ENCODE measurements at regions not wholly inside any gene's neighbourhood (a gene's known extent, or its start where the extent isn't known, plus 50 kb on each side); places are given as distances from the start of the nearest gene placed in this dataset.

DNA sequence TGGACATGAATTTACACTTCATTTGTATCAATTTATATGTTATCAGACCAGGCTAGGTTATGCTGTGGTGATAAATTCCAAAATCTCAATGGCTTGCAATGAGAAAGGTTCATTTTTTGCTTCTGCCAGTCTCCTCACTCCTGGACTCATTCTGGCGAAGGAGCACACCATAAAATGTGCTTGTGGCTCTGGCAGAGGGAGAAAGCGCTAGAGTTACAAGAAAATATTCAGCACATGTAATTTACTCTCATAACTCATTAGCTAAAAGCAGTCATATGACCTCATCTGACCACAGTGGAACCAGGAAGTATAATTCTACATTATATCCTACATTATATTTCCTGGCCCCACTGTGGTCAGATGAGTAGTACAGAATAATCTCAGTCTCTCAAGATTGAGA lies 193.8 kb downstream of the BCHE start:
- FAIRE-seq, result no peak
- DNase-seq (ENCODE audit: insufficient read length, low spot score), result no peak

GRCh38 chr3:165642761-165643420 lies 194.3 kb downstream of the BCHE start:
- FAIRE-seq (no peak), DNase-seq (ENCODE audit: insufficient read length, low spot score) (no peak)
- no peak for TF ChIP-seq CTCF (IDR thresholded peaks at IDR 0.05; ENCODE audit: insufficient read depth, missing control alignments)

More for the DNA sequence above, 193.8 kb downstream of the BCHE start:
- no peak for TF ChIP-seq CTCF (IDR thresholded peaks at IDR 0.05; ENCODE audit: insufficient read depth, missing control alignments)

DNA sequence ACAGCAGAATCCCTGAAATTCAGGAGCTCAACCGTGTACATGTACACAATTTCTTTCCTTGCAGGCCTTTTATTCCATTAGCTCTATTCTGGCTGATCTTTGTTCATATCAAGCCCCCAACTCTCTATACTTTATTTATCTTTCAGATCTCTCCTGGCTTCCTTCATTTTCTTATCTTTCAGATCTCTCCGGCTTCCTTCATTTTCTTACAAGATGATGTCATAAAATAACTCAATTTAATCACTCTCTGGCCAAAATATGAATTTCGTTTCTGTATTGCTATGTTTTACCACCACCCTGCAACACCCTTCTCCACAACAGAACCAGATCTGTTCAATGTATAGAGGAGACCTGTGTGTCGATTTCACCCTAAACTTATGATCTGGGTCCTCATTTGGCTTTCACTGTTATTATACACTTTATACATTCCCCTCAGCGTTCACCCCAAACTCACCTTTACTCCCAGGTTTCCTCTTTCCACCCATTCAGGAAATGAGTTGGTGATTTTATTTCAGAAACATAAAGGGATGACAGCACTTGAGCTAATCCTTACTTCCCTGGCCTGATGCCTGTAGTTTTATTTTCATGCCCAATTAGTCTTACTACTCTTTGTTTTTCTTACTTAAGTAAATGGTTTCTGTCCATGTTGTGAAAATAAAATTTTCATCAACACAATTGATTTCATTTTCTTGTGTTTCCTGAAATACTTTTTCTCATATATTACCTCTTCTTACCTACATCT lies 195.5 kb downstream of the BCHE start:
- TF ChIP-seq CTCF (IDR thresholded peaks at IDR 0.05; ENCODE audit: insufficient read depth, missing control alignments), result no peak
- FAIRE-seq (no peak), DNase-seq (ENCODE audit: insufficient read length, low spot score) (no peak)

DNA sequence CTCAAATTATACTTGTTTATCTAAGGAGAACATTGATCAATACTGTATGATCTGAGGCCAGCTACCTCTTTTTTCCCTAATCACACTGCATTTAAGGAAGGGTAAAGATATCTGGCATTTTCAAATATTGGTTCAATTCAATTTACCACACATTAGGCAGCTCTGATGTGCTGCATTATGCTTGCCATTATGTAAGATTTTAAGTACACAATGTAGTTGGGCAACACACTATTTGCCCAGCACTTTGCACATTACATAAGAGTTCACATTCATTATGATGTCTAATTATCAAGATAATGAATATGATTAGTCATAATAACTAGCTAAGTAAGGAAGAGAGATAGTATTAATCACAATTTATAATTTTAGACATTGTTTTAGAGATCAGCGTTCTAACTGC lies 196.3 kb downstream of the BCHE start:
- FAIRE-seq, result no peak
- no peak for TF ChIP-seq CTCF (IDR thresholded peaks at IDR 0.05; ENCODE audit: insufficient read depth, missing control alignments)
- DNase-seq (ENCODE audit: insufficient read length, low spot score), result no peak

DNA sequence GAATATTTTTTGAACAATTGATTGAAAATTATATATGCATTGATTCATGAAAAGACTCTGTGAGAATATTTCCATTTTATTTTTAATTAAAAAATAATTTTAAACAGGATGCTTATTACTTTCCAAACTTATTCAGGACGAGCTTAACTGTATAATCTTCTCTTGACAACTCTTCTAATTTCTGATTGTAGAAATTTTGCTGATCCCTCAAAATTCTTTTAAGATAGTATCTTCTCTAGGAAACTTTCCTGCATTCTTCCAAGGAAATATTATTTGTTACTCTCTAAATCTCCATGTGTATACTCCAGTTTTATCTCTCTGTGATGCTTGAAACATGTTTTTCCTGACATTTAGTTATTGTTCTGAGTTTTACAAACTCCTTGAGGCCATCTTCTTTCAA lies 197.2 kb downstream of the BCHE start:
- no peak for TF ChIP-seq CTCF (IDR thresholded peaks at IDR 0.05; ENCODE audit: insufficient read depth, missing control alignments)
- DNase-seq (ENCODE audit: insufficient read length, low spot score) (no peak), FAIRE-seq (no peak)

GRCh38 chr3:165638034-165638433 lies 199.2 kb downstream of the BCHE start:
- TF ChIP-seq CTCF (IDR thresholded peaks at IDR 0.05; ENCODE audit: insufficient read depth, missing control alignments), result no peak
- DNase-seq (ENCODE audit: insufficient read length, low spot score) (no peak), FAIRE-seq (no peak)

DNA sequence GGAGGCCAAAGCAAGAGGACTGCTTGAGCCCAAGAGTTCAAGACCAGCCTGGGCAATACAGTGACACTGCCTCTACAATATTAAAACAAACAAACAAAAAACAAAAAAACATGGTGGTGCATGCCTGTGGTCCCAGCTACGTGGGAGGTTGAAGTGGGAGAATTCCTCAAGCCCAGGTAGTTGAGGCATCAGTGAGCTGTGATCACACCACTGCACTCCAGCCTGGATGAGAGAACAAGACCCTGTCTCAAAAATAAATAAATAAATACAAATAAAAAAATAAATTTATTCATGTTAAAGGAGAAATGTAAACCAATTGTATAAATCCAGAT lies 200.6 kb downstream of the BCHE start:
- FAIRE-seq (no peak), DNase-seq (ENCODE audit: insufficient read length, low spot score) (no peak)
- TF ChIP-seq CTCF (IDR thresholded peaks at IDR 0.05; ENCODE audit: insufficient read depth, missing control alignments), result no peak
